ENCODE measurements at regions not wholly inside any gene's neighbourhood (a gene's known extent, or its start where the extent isn't known, plus 50 kb on each side); places are given as distances from the start of the nearest gene placed in this dataset.

GRCh38 chr2:54377901-54378493 lies 78.1 kb upstream of the SPTBN1 start:
- Histone ChIP-seq H3K27me3 (no peaks in the 10 kb centered on the region), H3K36me3 (no peaks in the 10 kb centered on the region), H3K4me1 (no peaks in the 10 kb centered on the region), H3K9me3 (no peaks in the 10 kb centered on the region), H3K4me3 (no peak overlapping the region), H3K27ac (no peak overlapping the region)
- intact Hi-C loops (cut with DNase I; ENCODE audit: low total_unique reads), result no loop called here
- TF ChIP-seq, protein P1, sequence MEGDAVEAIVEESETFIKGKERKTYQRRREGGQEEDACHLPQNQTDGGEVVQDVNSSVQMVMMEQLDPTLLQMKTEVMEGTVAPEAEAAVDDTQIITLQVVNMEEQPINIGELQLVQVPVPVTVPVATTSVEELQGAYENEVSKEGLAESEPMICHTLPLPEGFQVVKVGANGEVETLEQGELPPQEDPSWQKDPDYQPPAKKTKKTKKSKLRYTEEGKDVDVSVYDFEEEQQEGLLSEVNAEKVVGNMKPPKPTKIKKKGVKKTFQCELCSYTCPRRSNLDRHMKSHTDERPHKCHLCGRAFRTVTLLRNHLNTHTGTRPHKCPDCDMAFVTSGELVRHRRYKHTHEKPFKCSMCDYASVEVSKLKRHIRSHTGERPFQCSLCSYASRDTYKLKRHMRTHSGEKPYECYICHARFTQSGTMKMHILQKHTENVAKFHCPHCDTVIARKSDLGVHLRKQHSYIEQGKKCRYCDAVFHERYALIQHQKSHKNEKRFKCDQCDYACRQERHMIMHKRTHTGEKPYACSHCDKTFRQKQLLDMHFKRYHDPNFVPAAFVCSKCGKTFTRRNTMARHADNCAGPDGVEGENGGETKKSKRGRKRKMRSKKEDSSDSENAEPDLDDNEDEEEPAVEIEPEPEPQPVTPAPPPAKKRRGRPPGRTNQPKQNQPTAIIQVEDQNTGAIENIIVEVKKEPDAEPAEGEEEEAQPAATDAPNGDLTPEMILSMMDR (IDR thresholded peaks at IDR 0.05), result no peak
- no peak for DNase-seq

DNA sequence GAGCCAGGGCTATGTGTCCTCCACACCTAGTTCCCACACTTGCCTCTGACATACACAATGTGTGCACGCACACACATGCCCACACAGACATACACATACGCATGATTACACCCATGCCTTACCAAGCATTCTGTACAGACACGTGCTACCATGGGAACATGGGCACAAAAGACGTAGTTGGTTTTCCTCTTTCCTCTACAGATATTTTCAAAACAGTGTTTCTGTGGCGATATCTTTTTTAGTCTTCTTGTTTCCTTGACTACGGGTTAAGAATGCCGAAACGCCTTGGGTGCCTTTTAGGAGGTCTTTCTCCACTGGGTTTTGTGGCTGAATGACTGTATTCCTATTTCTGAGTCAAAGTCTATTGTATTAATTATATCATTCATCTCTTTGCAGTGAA lies 75.5 kb upstream of the SPTBN1 start:
- Histone ChIP-seq H3K9me3 (no peaks in the 10 kb centered on the region), H3K27me3 (no peaks in the 10 kb centered on the region), H3K4me3 (no peak overlapping the region), H3K27ac (no peak overlapping the region), H3K4me1 (no peaks in the 10 kb centered on the region), H3K36me3 (no peaks in the 10 kb centered on the region)
- no peak for DNase-seq
- TF ChIP-seq, protein P1 (IDR thresholded peaks at IDR 0.05), result no peak
- intact Hi-C loops (cut with DNase I; ENCODE audit: low total_unique reads), result no loop called here

DNA sequence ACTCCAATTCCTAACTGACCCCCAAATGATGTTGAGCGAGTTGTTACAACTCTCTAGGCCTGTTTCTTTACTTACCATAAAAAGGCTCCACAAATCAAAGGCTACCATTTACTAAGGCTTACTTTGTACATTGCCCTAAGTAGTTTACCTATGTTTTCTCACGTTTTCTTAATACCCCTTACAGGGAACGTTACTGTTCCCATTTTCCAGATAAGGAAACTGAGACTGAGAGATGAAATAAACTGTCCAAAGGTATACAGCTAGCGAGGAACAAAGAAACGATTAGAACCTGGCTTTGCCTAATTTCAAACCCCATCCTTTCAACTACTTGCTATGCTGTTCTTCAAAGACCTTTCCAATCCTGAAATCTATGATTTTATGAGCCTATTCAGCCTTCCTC lies 74.8 kb upstream of the SPTBN1 start:
- Histone ChIP-seq H3K27ac (no peak overlapping the region), H3K4me1 (no peaks in the 10 kb centered on the region), H3K9me3 (no peaks in the 10 kb centered on the region), H3K27me3 (no peaks in the 10 kb centered on the region), H3K4me3 (no peak overlapping the region), H3K36me3 (no peaks in the 10 kb centered on the region)
- DNase-seq, result no peak
- intact Hi-C loops (cut with DNase I; ENCODE audit: low total_unique reads), result no loop called here
- TF ChIP-seq, protein P1 (IDR thresholded peaks at IDR 0.05), result no peak

DNA sequence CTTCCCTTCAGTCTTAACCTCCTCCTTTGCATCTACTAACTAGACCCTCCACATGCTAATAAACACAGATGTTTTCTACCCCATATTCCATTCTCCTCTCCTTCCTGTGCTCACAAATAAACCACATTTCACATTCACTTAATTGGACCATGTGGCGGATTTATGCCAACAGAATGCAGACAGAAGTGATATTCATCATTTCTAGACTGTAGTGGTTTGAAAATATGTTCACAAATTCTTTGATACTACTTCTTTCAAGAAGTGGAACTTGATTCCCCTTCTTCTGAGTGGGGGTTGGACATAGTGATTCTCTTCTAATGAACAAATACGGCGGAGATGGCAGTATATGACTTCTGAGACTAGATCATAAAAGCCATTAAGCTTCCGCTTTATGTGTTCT lies 73.5 kb upstream of the SPTBN1 start:
- Histone ChIP-seq H3K4me1 (peaks cover 0 to 11% (median 7%) of the 10 kb centered on the region in 4 donors), H3K36me3 (no peaks in the 10 kb centered on the region), H3K4me3 (no peak overlapping the region), H3K9me3 (no peaks in the 10 kb centered on the region), H3K27me3 (no peaks in the 10 kb centered on the region), H3K27ac (no peak overlapping the region)
- DNase-seq, result no peak
- TF ChIP-seq, protein P1 (IDR thresholded peaks at IDR 0.05), result no peak
- intact Hi-C loops (cut with DNase I; ENCODE audit: low total_unique reads), result no loop called here

DNA sequence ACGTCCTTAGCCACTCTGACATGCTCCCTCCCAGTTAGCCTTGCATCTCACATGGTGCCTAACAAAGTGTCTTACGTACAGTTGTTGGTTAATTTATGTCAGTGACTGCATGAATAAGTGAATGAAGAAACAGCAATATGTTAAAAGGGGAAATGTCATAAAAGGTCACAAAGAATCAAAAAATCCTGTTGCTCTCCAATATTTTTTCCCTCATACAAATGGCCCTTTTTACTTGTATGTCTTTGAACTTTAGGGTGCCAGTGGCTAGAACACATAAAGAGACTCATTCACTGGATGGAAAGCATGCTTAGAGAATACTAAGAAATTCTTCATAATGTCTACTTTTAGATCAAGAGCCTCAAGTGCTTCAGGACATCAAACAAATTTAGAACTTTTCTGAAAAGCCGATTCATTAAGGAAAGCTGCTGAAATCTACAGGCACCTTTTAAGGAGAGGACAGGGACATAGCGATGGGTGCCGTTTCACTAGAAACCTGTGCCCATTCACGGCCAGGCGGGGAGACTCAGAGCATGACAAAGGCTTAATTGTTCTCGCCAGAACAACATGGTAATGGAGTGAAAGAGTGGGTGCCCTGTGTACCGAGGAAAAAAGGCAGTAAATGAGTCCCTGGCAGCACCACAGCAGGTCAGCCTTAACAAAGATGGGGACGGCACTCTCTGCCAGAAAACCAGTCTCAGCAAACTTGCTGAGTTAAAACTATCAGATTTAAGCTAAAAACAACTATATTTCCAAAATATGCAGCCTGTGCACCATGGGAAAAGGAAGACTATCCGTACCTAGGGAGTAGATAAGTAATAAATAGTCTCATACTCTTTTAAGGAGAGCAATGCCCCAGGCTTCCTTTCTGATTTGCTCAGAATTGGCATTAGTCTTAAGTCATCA lies 71.6 kb upstream of the SPTBN1 start:
- H3K27ac ChIP-seq, result no peak overlapping the region
- intact Hi-C loops (cut with DNase I; ENCODE audit: low total_unique reads), result no loop called here

More for the DNA sequence above, 71.6 kb upstream of the SPTBN1 start:
- Histone ChIP-seq H3K4me1 (peaks cover 0 to 17% (median 12%) of the 10 kb centered on the region in 4 donors), H3K4me3 (no peak overlapping the region), H3K27me3 (no peaks in the 10 kb centered on the region), H3K36me3 (no peaks in the 10 kb centered on the region), H3K9me3 (no peaks in the 10 kb centered on the region)
- DNase-seq, result no peak
- TF ChIP-seq, protein P1 (IDR thresholded peaks at IDR 0.05), result no peak
